Keratinocyte (primary cell): ENCODE measurements at regions not wholly inside any gene's neighbourhood (a gene's known extent, or its start where the extent isn't known, plus 50 kb on each side); places are given as distances from the start of the nearest gene placed in this dataset.

Experiments used
- DNase-seq: peaks from one replicate; pipeline ENCODE4 v3.0.0-alpha.2; 2011; ENCODE audit warnings: low read depth, missing footprints, low spot score
- FAIRE-seq: peaks from 2 replicates; lab custom pipeline; 2011; peaks lifted over from hg19 to GRCh38; lab: Jason Lieb, UNC
- H2AFZ ChIP-seq: 2 replicates; pipeline ENCODE4 v1.6.0; 2012; ENCODE audit warnings: low read length, control low read depth, inconsistent platforms; ENCODE audit not compliant: control insufficient read depth
- H3K27ac ChIP-seq: 2 replicates; pipeline ENCODE4 v1.5.1; 2011; ENCODE audit warnings: low read length; ENCODE audit not compliant: control insufficient read depth, insufficient read depth
- H3K27me3 ChIP-seq: 3 replicates; pipeline ENCODE4 v1.6.0; 2011; ENCODE audit warnings: low read length; ENCODE audit not compliant: control insufficient read depth, insufficient read depth; ENCODE audit errors: extremely low read depth
- H3K36me3 ChIP-seq, 2 experiments: 2 replicates in 1 of 2; 3 replicates in 1 of 2; pipeline ENCODE4 v1.5.1; 2011; ENCODE audit warnings: low read length in 2 of 2, mild to moderate bottlenecking in 1 of 2; ENCODE audit not compliant: control insufficient read depth in 2 of 2, insufficient read depth in 2 of 2; ENCODE audit errors: extremely low read depth in 1 of 2
- H3K4me1 ChIP-seq: 3 replicates; pipeline ENCODE4 v1.5.1; 2011; ENCODE audit warnings: low read length; ENCODE audit not compliant: control insufficient read depth, insufficient read depth; ENCODE audit errors: extremely low read depth
- H3K4me2 ChIP-seq: 3 replicates; pipeline ENCODE4 v1.6.0; 2011; ENCODE audit warnings: low read depth, low read length; ENCODE audit not compliant: control insufficient read depth, insufficient read depth; ENCODE audit errors: extremely low read depth
- H3K4me3 ChIP-seq, 3 experiments: fragments of 200-600 bp in 1 of 3; sonication (generic) in 1 of 3; 2 replicates in 2 of 3; 3 replicates in 1 of 3; pipeline ENCODE4 v1.5.1; 2011 to 2016; ENCODE audit warnings: low read length in 3 of 3, mild to moderate bottlenecking in 3 of 3, control low read depth in 2 of 3, inconsistent platforms in 1 of 3, low read depth in 1 of 3, mixed read lengths in 1 of 3, mixed run types in 1 of 3, moderate library complexity in 1 of 3; ENCODE audit not compliant: control insufficient read depth in 2 of 3, insufficient read depth in 2 of 3; ENCODE audit errors: extremely low read depth in 1 of 3
- H3K79me2 ChIP-seq: 2 replicates; pipeline ENCODE4 v1.6.0; 2012; ENCODE audit warnings: low read length; ENCODE audit not compliant: control insufficient read depth, insufficient read depth
- H3K9ac ChIP-seq: 3 replicates; pipeline ENCODE4 v1.6.0; 2011; ENCODE audit warnings: low read length; ENCODE audit not compliant: control insufficient read depth, insufficient read depth; ENCODE audit errors: extremely low read depth
- H3K9me1 ChIP-seq: 3 replicates; pipeline ENCODE4 v1.6.0; 2011; ENCODE audit warnings: low read length; ENCODE audit not compliant: control insufficient read depth, insufficient read depth; ENCODE audit errors: extremely low read depth
- H3K9me3 ChIP-seq: 2 replicates; pipeline ENCODE4 v1.5.1; 2012; ENCODE audit warnings: low read depth, low read length; ENCODE audit not compliant: control insufficient read depth
- H4K20me1 ChIP-seq: 3 replicates; pipeline ENCODE4 v1.6.0; 2011; ENCODE audit warnings: low read length; ENCODE audit not compliant: control insufficient read depth, insufficient read depth; ENCODE audit errors: extremely low read depth
- CTCF ChIP-seq, 3 experiments: IDR thresholded peaks in 1 of 3; conservative IDR thresholded peaks in 1 of 3; optimal IDR thresholded peaks in 1 of 3; 2 replicates in 2 of 3; 3 replicates in 1 of 3; pipeline versions ENCODE3 to v1.5.1; 2011; ENCODE audit warnings: low read length in 3 of 3, mild to moderate bottlenecking in 3 of 3, moderate library complexity in 2 of 3, control low read depth in 1 of 3, inconsistent platforms in 1 of 3; ENCODE audit not compliant: insufficient read depth in 2 of 3; ENCODE audit errors: extremely low read depth in 1 of 3
- EZH2 ChIP-seq: IDR thresholded peaks from one replicate; pipeline ENCODE4 v1.6.1; 2012; ENCODE audit warnings: inconsistent platforms, mild to moderate bottlenecking, low read length, moderate library complexity
- dilution Hi-C: fragments of 300-500 bp; cut with MboI; formaldehyde crosslinking; loops from one replicate; pipeline ENCODE4 v1.7.0; 2020; ENCODE audit warnings: low sequenced_read_pairs; ENCODE audit not compliant: extremely low pct_ligation_motif_present

GRCh38 chr2:57733956-57734355 is 312.6 kb upstream of the VRK2 start:
- no peak for TF ChIP-seq EZH2
- TF ChIP-seq CTCF (optimal IDR thresholded peaks at IDR 0.05 in 1 of 3, IDR thresholded peaks at IDR 0.05 in 1 of 3, conservative IDR thresholded peaks at IDR 0.05 in 1 of 3; ENCODE audit: extremely low read depth in 1 of 3, insufficient read depth in 2 of 3, low read length in 3 of 3), result no peak
- Histone ChIP-seq H3K9me3 (no peaks in the 10 kb centered on the region), H3K27ac (no peak overlapping the region), H2AFZ (no peak overlapping the region), H3K9ac (no peak overlapping the region), H3K27me3 (no peaks in the 10 kb centered on the region), H4K20me1 (no peaks in the 10 kb centered on the region), H3K4me3 (no peak overlapping the region), H3K9me1 (no peaks in the 10 kb centered on the region), H3K79me2 (no peaks in the 10 kb centered on the region), H3K4me1 (no peaks in the 10 kb centered on the region), H3K36me3 (no peaks in the 10 kb centered on the region), H3K4me2 (no peak overlapping the region)
- DNase-seq (no peak), FAIRE-seq (no peak)
- dilution Hi-C loops, result no loop called here

GRCh38 chr2:57740891-57741290 is 305.7 kb upstream of the VRK2 start:
- Histone ChIP-seq H2AFZ (no peak overlapping the region), H3K4me2 (no peak overlapping the region), H3K4me1 (no peaks in the 10 kb centered on the region), H4K20me1 (no peaks in the 10 kb centered on the region), H3K9me3 (no peaks in the 10 kb centered on the region), H3K27me3 (no peaks in the 10 kb centered on the region), H3K79me2 (no peaks in the 10 kb centered on the region), H3K4me3 (no peak overlapping the region), H3K9ac (no peak overlapping the region), H3K27ac (no peak overlapping the region), H3K9me1 (no peaks in the 10 kb centered on the region), H3K36me3 (no peaks in the 10 kb centered on the region)
- dilution Hi-C loops, result no loop called here
- DNase-seq (no peak), FAIRE-seq (no peak)
- TF ChIP-seq CTCF (optimal IDR thresholded peaks at IDR 0.05 in 1 of 3, IDR thresholded peaks at IDR 0.05 in 1 of 3, conservative IDR thresholded peaks at IDR 0.05 in 1 of 3; ENCODE audit: extremely low read depth in 1 of 3, insufficient read depth in 2 of 3, low read length in 3 of 3), result no peak
- TF ChIP-seq EZH2, result no peak
